ENCODE measurements at regions not wholly inside any gene's neighbourhood (a gene's known extent, or its start where the extent isn't known, plus 50 kb on each side); places are given as distances from the start of the nearest gene placed in this dataset.

- Histone ChIP-seq H3K36me3 (no peaks in the 10 kb centered on the region), H3K4me1 (no peaks in the 10 kb centered on the region), H3K27me3 (no peaks in the 10 kb centered on the region), H3K27ac (no peak overlapping the region), H3K4me3 (no peak overlapping the region), H3K9me3 (no peaks in the 10 kb centered on the region)
- no peak for TF ChIP-seq CTCF (IDR thresholded peaks at IDR 0.05)
- no peak for TF ChIP-seq POLR2A (IDR thresholded peaks at IDR 0.05)
- 40 to 88% methylated on average over 1 of the region's 3 CpGs for WGBS, 2 donors
- DNase-seq: no peak
- intact Hi-C loops (cut with DNase I): loop anchor here (10.0 kb wide), 1 partner anchor 162 kb away; no protein-coding TSS in a partner anchor
Measured at GRCh38 chr14:37712976-37713431, 117.6 kb downstream of the TTC6 start.

GRCh38 chr14:37720131-37720530 lies 124.7 kb downstream of the TTC6 start:
- no peaks in the 10 kb centered on the region for H3K4me1 ChIP-seq
- no peak overlapping the region for H3K4me3 ChIP-seq
- no peak overlapping the region for H3K27ac ChIP-seq
- no peaks in the 10 kb centered on the region for H3K36me3 ChIP-seq
- no peak for TF ChIP-seq CTCF (IDR thresholded peaks at IDR 0.05)
- no peak for TF ChIP-seq POLR2A (IDR thresholded peaks at IDR 0.05)
- H3K27me3 ChIP-seq: no peaks in the 10 kb centered on the region
- no peaks in the 10 kb centered on the region for H3K9me3 ChIP-seq
- no peak for DNase-seq
- WGBS, 2 donors: 59 to 82% methylated on average over 1 of the region's 1 CpG
- intact Hi-C loops (cut with DNase I): no loop called here

GRCh38 chr14:37721976-37722659 lies 126.7 kb downstream of the TTC6 start:
- no peak overlapping the region for H3K27ac ChIP-seq
- H3K36me3 ChIP-seq: no peaks in the 10 kb centered on the region
- intact Hi-C loops (cut with DNase I): no loop called here
- no peak for DNase-seq
- H3K27me3 ChIP-seq: no peaks in the 10 kb centered on the region
- H3K4me1 ChIP-seq: no peaks in the 10 kb centered on the region
- 23 to 42% methylated on average over 2 of the region's 2 CpGs for WGBS, 2 donors
- no peak overlapping the region for H3K4me3 ChIP-seq
- no peaks in the 10 kb centered on the region for H3K9me3 ChIP-seq
- no peak for TF ChIP-seq CTCF (IDR thresholded peaks at IDR 0.05)
- no peak for TF ChIP-seq POLR2A (IDR thresholded peaks at IDR 0.05)

GRCh38 chr14:37723515-37723914 lies 128.1 kb downstream of the TTC6 start:
- Histone ChIP-seq H3K4me1 (no peaks in the 10 kb centered on the region), H3K36me3 (no peaks in the 10 kb centered on the region), H3K27me3 (no peaks in the 10 kb centered on the region), H3K27ac (no peak overlapping the region), H3K9me3 (no peaks in the 10 kb centered on the region), H3K4me3 (no peak overlapping the region)
- intact Hi-C loops (cut with DNase I): no loop called here
- DNase-seq: no peak
- no peak for TF ChIP-seq POLR2A (IDR thresholded peaks at IDR 0.05)
- WGBS, 2 donors: 64 to 65% methylated on average over 4 of the region's 4 CpGs

- Histone ChIP-seq H3K4me1 (no peaks in the 10 kb centered on the region), H3K27ac (no peak overlapping the region), H3K36me3 (no peaks in the 10 kb centered on the region), H3K27me3 (no peaks in the 10 kb centered on the region), H3K4me3 (no peak overlapping the region), H3K9me3 (no peaks in the 10 kb centered on the region)
- intact Hi-C loops (cut with DNase I): no loop called here
- TF ChIP-seq CTCF (IDR thresholded peaks at IDR 0.05): no peak
- TF ChIP-seq POLR2A (IDR thresholded peaks at IDR 0.05): no peak
- DNase-seq: no peak
Measured at GRCh38 chr14:37726708-37727107, 131.3 kb downstream of the TTC6 start.

GRCh38 chr14:37729218-37729617 lies 133.8 kb downstream of the TTC6 start:
- no peaks in the 10 kb centered on the region for H3K4me1 ChIP-seq
- no peaks in the 10 kb centered on the region for H3K36me3 ChIP-seq
- DNase-seq: no peak
- H3K27ac ChIP-seq: no peak overlapping the region
- no peaks in the 10 kb centered on the region for H3K27me3 ChIP-seq
- H3K9me3 ChIP-seq: no peaks in the 10 kb centered on the region
- no peak overlapping the region for H3K4me3 ChIP-seq
- 90 to 93% methylated on average over 2 of the region's 2 CpGs for WGBS, 2 donors
- intact Hi-C loops (cut with DNase I): no loop called here
- TF ChIP-seq CTCF (IDR thresholded peaks at IDR 0.05): no peak
- no peak for TF ChIP-seq POLR2A (IDR thresholded peaks at IDR 0.05)
